ENCODE measurements at regions not wholly inside any gene's neighbourhood (a gene's known extent, or its start where the extent isn't known, plus 50 kb on each side); places are given as distances from the start of the nearest gene placed in this dataset.
"Not testable (repeated sequence)": the region's sequence is repeated elsewhere in the genome, so short reads cannot be mapped to it uniquely, and the experiment has no call there.

GRCh38 chr11:69572233-69572860, 68.6 kb upstream of the CCND1 start:
- DNase-seq (ENCODE audit: low read depth) = no peak

GRCh38 chr11:69572861-69573260, 68.1 kb upstream of the CCND1 start:
- no peak for DNase-seq (ENCODE audit: low read depth)

- DNase-seq (ENCODE audit: low read depth) = no peak
Observed at GRCh38 chr11:69573761-69574607, 67.0 kb upstream of the CCND1 start.

GRCh38 chr11:69574608-69575255, 66.2 kb upstream of the CCND1 start:
- DNase-seq (ENCODE audit: low read depth) = no peak

GRCh38 chr11:69575296-69576068, 65.5 kb upstream of the CCND1 start:
- no peak for DNase-seq (ENCODE audit: low read depth)

GRCh38 chr11:69576069-69576782, 64.7 kb upstream of the CCND1 start:
- no peak for DNase-seq (ENCODE audit: low read depth)

- no peak for DNase-seq (ENCODE audit: low read depth)
Observed at GRCh38 chr11:69578167-69578566, 62.8 kb upstream of the CCND1 start.

GRCh38 chr11:69580529-69580928, 60.4 kb upstream of the CCND1 start:
- DNase-seq (ENCODE audit: low read depth) = no peak

GRCh38 chr11:69582756-69583467, 58.0 kb upstream of the CCND1 start:
- DNase-seq (ENCODE audit: low read depth) = no peak

- DNase-seq (ENCODE audit: low read depth) = no peak
Observed at GRCh38 chr11:69584160-69584559, 56.8 kb upstream of the CCND1 start.

- DNase-seq (ENCODE audit: low read depth) = no peak
Observed at GRCh38 chr11:69585385-69585784, 55.6 kb upstream of the CCND1 start.

- peak; percentile 19 for DNase-seq (ENCODE audit: low read depth)
Observed at GRCh38 chr11:69587454-69588090, 53.4 kb upstream of the CCND1 start.

- peak; percentile 50 for DNase-seq (ENCODE audit: low read depth)
Observed at GRCh38 chr11:69588270-69588669, 52.7 kb upstream of the CCND1 start.

GRCh38 chr11:69590088-69590487, 50.9 kb upstream of the CCND1 start:
- not testable (repeated sequence) for DNase-seq (ENCODE audit: low read depth)
